Endothelial cell of umbilical vein (primary cell): ENCODE measurements at regions not wholly inside any gene's neighbourhood (a gene's known extent, or its start where the extent isn't known, plus 50 kb on each side); places are given as distances from the start of the nearest gene placed in this dataset.

Experiments used
- BruUV-seq: library from RNA; stranded (reverse); fragments of 400-500 nt; replicated peaks from 2 replicates; lab custom pipeline; 2021; lab: Mats Ljungman, UMichigan
- CTCF ChIA-PET: fragments of 300-600, 350-600 bp; sonication (Branson Sonifier 250); formaldehyde crosslinking; loops from one replicate; lab custom pipeline; 2021; ENCODE audit warnings: antibody characterized with exemption, inconsistent platforms; lab: Charles Lee
- POLR2A ChIA-PET: fragments of 300-600, 350-600 bp; sonication (Branson Sonifier 250); formaldehyde crosslinking; loops from one replicate; lab custom pipeline; 2021; ENCODE audit warnings: antibody characterized with exemption, inconsistent platforms; lab: Charles Lee
- DNase-seq: peaks from one replicate; pipeline ENCODE4 v3.0.0-alpha.2; 2011; ENCODE audit warnings: low read depth, low spot score
- FAIRE-seq: peaks from 2 replicates; lab custom pipeline; 2011; peaks lifted over from hg19 to GRCh38; lab: Jason Lieb, UNC
- H2AFZ ChIP-seq: 2 replicates; pipeline ENCODE4 v1.6.0; 2012; ENCODE audit warnings: low read depth, low read length, control low read depth, inconsistent platforms
- H3K27ac ChIP-seq: 2 replicates; pipeline ENCODE4 v1.5.1; 2011; ENCODE audit warnings: low read depth, mild to moderate bottlenecking, control low read depth, low read length, moderate library complexity; ENCODE audit not compliant: insufficient read depth
- H3K27me3 ChIP-seq, 2 experiments: 2 replicates each; pipeline versions ENCODE4 v1.6.0 to v1.6.1; 2011; ENCODE audit warnings: low read length in 2 of 2, mixed read lengths in 1 of 2; ENCODE audit not compliant: control insufficient read depth in 2 of 2, insufficient read depth in 2 of 2
- H3K36me3 ChIP-seq, 2 experiments: 2 replicates in 1 of 2; 3 replicates in 1 of 2; pipeline ENCODE4 v1.5.1; 2011; ENCODE audit warnings: low read length in 2 of 2, mild to moderate bottlenecking in 1 of 2, moderate library complexity in 1 of 2; ENCODE audit not compliant: control insufficient read depth in 2 of 2, insufficient read depth in 2 of 2; ENCODE audit errors: extremely low read depth in 1 of 2
- H3K4me1 ChIP-seq: 3 replicates; pipeline ENCODE4 v1.5.1; 2011; ENCODE audit warnings: mild to moderate bottlenecking, low read length; ENCODE audit not compliant: control insufficient read depth, insufficient read depth; ENCODE audit errors: extremely low read depth
- H3K4me2 ChIP-seq: 2 replicates; pipeline ENCODE4 v1.6.1; 2011; ENCODE audit warnings: low read length, control low read depth, mixed read lengths; ENCODE audit not compliant: insufficient read depth
- H3K4me3 ChIP-seq, 3 experiments: fragments of 200-600 bp in 1 of 3; sonication (generic), shearing (Covaris generic) in 1 of 3; replicated peaks in 1 of 3; 2 replicates each; pipeline ENCODE4 v1.5.1; 2011 to 2016; ENCODE audit warnings: control low read depth in 3 of 3, low read length in 3 of 3, mild to moderate bottlenecking in 2 of 3, inconsistent platforms in 1 of 3, low read depth in 1 of 3, moderate library complexity in 1 of 3; ENCODE audit not compliant: insufficient read depth in 1 of 3
- H3K79me2 ChIP-seq: 2 replicates; pipeline ENCODE4 v1.6.0; 2012; ENCODE audit warnings: low read length, inconsistent platforms; ENCODE audit not compliant: control insufficient read depth, insufficient read depth
- H3K9ac ChIP-seq: replicated peaks from 2 replicates; pipeline ENCODE3; 2011; ENCODE audit warnings: low read length, control low read depth; ENCODE audit not compliant: insufficient read depth; ENCODE audit errors: extremely low read depth
- H3K9me1 ChIP-seq: replicated peaks from 3 replicates; pipeline ENCODE4 v1.6.0; 2011; ENCODE audit warnings: mild to moderate bottlenecking, low read length; ENCODE audit not compliant: control insufficient read depth, insufficient read depth; ENCODE audit errors: extremely low read depth
- H3K9me3 ChIP-seq: replicated peaks from 2 replicates; pipeline ENCODE4 v1.5.1; 2012; ENCODE audit warnings: low read length, inconsistent platforms; ENCODE audit not compliant: control insufficient read depth, insufficient read depth
- H4K20me1 ChIP-seq: replicated peaks from 2 replicates; pipeline ENCODE3; 2011; ENCODE audit warnings: mild to moderate bottlenecking, low read length; ENCODE audit not compliant: control insufficient read depth, insufficient read depth; ENCODE audit errors: extremely low read depth
- EZH2 ChIP-seq: IDR thresholded peaks from 2 replicates; pipeline ENCODE4 v1.6.1; 2012; ENCODE audit warnings: borderline replicate concordance, low read depth, mild to moderate bottlenecking, moderate library complexity, low read length, inconsistent platforms; ENCODE audit not compliant: severe bottlenecking
- FOS ChIP-seq: IDR thresholded peaks from 2 replicates; pipeline ENCODE4 v1.6.1; 2011; ENCODE audit warnings: mild to moderate bottlenecking, low read length, moderate library complexity, borderline replicate concordance; ENCODE audit not compliant: insufficient read depth
- GATA2 ChIP-seq: IDR thresholded peaks from 2 replicates; pipeline ENCODE4 v1.7.0; 2011; ENCODE audit warnings: low read depth, mild to moderate bottlenecking, moderate library complexity, mixed read lengths, low read length; ENCODE audit not compliant: insufficient read length, insufficient read depth
- JUN ChIP-seq: IDR thresholded peaks from 2 replicates; pipeline ENCODE4 v1.6.1; 2011; ENCODE audit warnings: borderline replicate concordance, low read depth; ENCODE audit not compliant: insufficient read length, insufficient read depth
- MYC ChIP-seq: IDR thresholded peaks from one replicate; pipeline ENCODE4 v1.6.1; 2011; ENCODE audit warnings: mild to moderate bottlenecking, low read depth, low read length
- POLR2A ChIP-seq: IDR thresholded peaks from 2 replicates; pipeline ENCODE4 v1.6.1; 2012; ENCODE audit warnings: low read depth, mild to moderate bottlenecking, control low read depth, low read length
- POLR2AphosphoS5 ChIP-seq: IDR thresholded peaks from 2 replicates; pipeline ENCODE4 v1.6.1; 2012; ENCODE audit warnings: low read depth, mild to moderate bottlenecking, control low read depth, low read length, moderate library complexity; ENCODE audit not compliant: insufficient read depth
- dilution Hi-C: fragments of 300-500 bp; cut with MboI; formaldehyde crosslinking; loops from one replicate; pipeline ENCODE4 v1.15.0; 2019; ENCODE audit warnings: low sequenced_read_pairs; ENCODE audit not compliant: extremely low pct_ligation_motif_present
- intact Hi-C: fragments of 100-400 bp; cut with micrococcal nuclease; formaldehyde crosslinking; loops from one replicate; pipeline ENCODE4 v1.10.0; 2022
- TF ChIP-seq, protein P1 (sequence below): IDR thresholded peaks from 2 replicates; pipeline ENCODE4 v1.6.1; 2011; ENCODE audit not compliant: insufficient read depth, insufficient read length
- TF ChIP-seq, protein P2 (sequence below), 2 donors: IDR thresholded peaks; 1 replicate in 1 of 2; 2 replicates in 1 of 2; pipeline ENCODE4 v1.5.1; 2011; ENCODE audit warnings: low read length in 2 of 2, mild to moderate bottlenecking in 2 of 2, moderate library complexity in 2 of 2, control low read depth in 1 of 2, inconsistent platforms in 1 of 2, low read depth in 1 of 2; ENCODE audit not compliant: insufficient read depth in 1 of 2; ENCODE audit errors: extremely low read depth in 1 of 2

DNA sequence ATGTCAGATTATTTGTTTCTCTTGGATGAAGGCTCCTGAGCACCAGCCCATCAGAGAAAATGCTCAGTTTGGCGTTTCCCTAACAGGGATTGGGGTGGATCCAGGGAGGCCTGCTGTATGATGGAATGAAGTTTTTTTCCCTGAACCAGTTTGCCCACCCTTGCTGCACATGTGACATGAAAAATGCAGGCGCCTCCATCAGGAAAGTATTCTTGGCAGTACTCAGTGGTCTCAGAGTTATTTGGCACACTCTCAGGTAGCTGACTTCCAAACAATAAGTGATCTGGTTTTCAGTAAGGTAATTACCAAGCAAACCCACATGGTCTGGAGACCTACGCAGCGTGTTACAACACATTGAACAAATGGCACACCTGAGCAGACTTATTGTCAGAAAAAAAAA lies 254.9 kb downstream of the PAX3 start:
- H3K36me3 ChIP-seq, result no peaks in the 10 kb centered on the region
- BruUV-seq, result no TSS peak
- no peaks in the 10 kb centered on the region for H3K27me3 ChIP-seq
- no peak overlapping the region for H2AFZ ChIP-seq
- H3K79me2 ChIP-seq, result no peaks in the 10 kb centered on the region
- dilution Hi-C loops, result no loop called here
- no peaks in the 10 kb centered on the region for H3K4me1 ChIP-seq
- FAIRE-seq (no peak), DNase-seq (no peak)
- no peak overlapping the region for H3K4me3 ChIP-seq
- no peak overlapping the region for H3K27ac ChIP-seq
- H3K9me1 ChIP-seq, result no peaks in the 10 kb centered on the region
- intact Hi-C loops, result no loop called here
- no peak overlapping the region for H3K9ac ChIP-seq
- no peak overlapping the region for H3K4me2 ChIP-seq
- no peak for TF ChIP-seq POLR2A
- no peak for TF ChIP-seq POLR2AphosphoS5
- TF ChIP-seq JUN, result no peak
- no peak for TF ChIP-seq GATA2
- TF ChIP-seq MYC, result no peak
- no peak for TF ChIP-seq EZH2
- no peaks in the 10 kb centered on the region for H3K9me3 ChIP-seq
- ChIA-PET CTCF (interaction anchor here (2.7 kb wide), 1 partner anchor 15 kb away, joined by 7 read pairs; no protein-coding TSS in a partner anchor), POLR2A (no interaction called here)
- no peaks in the 10 kb centered on the region for H4K20me1 ChIP-seq

- FAIRE-seq (no peak), DNase-seq (no peak)
- no peaks in the 10 kb centered on the region for H4K20me1 ChIP-seq
- dilution Hi-C loops, result no loop called here
- no peak overlapping the region for H3K4me3 ChIP-seq
- H3K27me3 ChIP-seq, result no peaks in the 10 kb centered on the region
- ChIA-PET CTCF (interaction anchor here (1.0 to 2.7 kb wide), 3 partner anchors 16 to 18 kb away, joined by 3 to 7 read pairs (median 4); no protein-coding TSS in a partner anchor), POLR2A (no interaction called here)
- no peaks in the 10 kb centered on the region for H3K9me3 ChIP-seq
- no peak overlapping the region for H3K27ac ChIP-seq
- TF ChIP-seq, protein P1, sequence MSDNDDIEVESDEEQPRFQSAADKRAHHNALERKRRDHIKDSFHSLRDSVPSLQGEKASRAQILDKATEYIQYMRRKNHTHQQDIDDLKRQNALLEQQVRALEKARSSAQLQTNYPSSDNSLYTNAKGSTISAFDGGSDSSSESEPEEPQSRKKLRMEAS, result no peak
- TF ChIP-seq, protein P2, sequence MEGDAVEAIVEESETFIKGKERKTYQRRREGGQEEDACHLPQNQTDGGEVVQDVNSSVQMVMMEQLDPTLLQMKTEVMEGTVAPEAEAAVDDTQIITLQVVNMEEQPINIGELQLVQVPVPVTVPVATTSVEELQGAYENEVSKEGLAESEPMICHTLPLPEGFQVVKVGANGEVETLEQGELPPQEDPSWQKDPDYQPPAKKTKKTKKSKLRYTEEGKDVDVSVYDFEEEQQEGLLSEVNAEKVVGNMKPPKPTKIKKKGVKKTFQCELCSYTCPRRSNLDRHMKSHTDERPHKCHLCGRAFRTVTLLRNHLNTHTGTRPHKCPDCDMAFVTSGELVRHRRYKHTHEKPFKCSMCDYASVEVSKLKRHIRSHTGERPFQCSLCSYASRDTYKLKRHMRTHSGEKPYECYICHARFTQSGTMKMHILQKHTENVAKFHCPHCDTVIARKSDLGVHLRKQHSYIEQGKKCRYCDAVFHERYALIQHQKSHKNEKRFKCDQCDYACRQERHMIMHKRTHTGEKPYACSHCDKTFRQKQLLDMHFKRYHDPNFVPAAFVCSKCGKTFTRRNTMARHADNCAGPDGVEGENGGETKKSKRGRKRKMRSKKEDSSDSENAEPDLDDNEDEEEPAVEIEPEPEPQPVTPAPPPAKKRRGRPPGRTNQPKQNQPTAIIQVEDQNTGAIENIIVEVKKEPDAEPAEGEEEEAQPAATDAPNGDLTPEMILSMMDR (IDR thresholded peaks at IDR 0.05; ENCODE audit: extremely low read depth in 1 of 2, insufficient read depth in 1 of 2, low read depth in 1 of 2, low read length in 2 of 2), result no peak
- TF ChIP-seq EZH2 (no peak), MYC (no peak), FOS (no peak), GATA2 (no peak), POLR2AphosphoS5 (no peak), JUN (no peak), POLR2A (no peak)
- BruUV-seq, result no TSS peak
- no peak overlapping the region for H3K4me2 ChIP-seq
- H3K9me1 ChIP-seq, result no peaks in the 10 kb centered on the region
- no peak overlapping the region for H3K9ac ChIP-seq
- no peaks in the 10 kb centered on the region for H3K36me3 ChIP-seq
- no peaks in the 10 kb centered on the region for H3K79me2 ChIP-seq
- intact Hi-C loops, result no loop called here
- no peak overlapping the region for H2AFZ ChIP-seq
- no peaks in the 10 kb centered on the region for H3K4me1 ChIP-seq
Observed at GRCh38 chr2:222042666-222043065, 256.1 kb downstream of the PAX3 start.
